GM23338 (cell line): ENCODE measurements at regions not wholly inside any gene's neighbourhood (a gene's known extent, or its start where the extent isn't known, plus 50 kb on each side); places are given as distances from the start of the nearest gene placed in this dataset.

Experiments
- ATAC-seq: fragments of 200-7000 bp; cut with Tn5 transposase; 3 replicates; pipeline ENCODE4 v1.9.1; 2020
- DNase-seq: peaks from one replicate; pipeline ENCODE4 v3.0.0-alpha.2; 2015; ENCODE audit warnings: low spot score
- H2AFZ ChIP-seq: fragments of 200-600 bp; sonication (generic); 2 replicates; pipeline ENCODE4 v1.8.0; 2016; ENCODE audit warnings: antibody characterized with exemption, mild to moderate bottlenecking, moderate library complexity
- H3F3A ChIP-seq: fragments of 200-600 bp; sonication (generic); replicated peaks from 2 replicates; pipeline ENCODE4 v1.8.0; 2017; ENCODE audit warnings: antibody characterized with exemption, mixed run types, low read depth
- H3K27ac ChIP-seq: fragments of 200-600 bp; sonication (generic); 2 replicates; pipeline ENCODE4 v1.6.1; 2016; ENCODE audit warnings: low read depth
- H3K27me3 ChIP-seq: fragments of 200-600 bp; sonication (generic); 2 replicates; pipeline ENCODE4 v1.8.0; 2016; ENCODE audit warnings: mild to moderate bottlenecking, mixed run types, moderate library complexity; ENCODE audit not compliant: insufficient read depth
- H3K36me3 ChIP-seq: fragments of 200-600 bp; sonication (generic); 2 replicates; pipeline ENCODE4 v1.8.0; 2016; ENCODE audit warnings: mild to moderate bottlenecking; ENCODE audit not compliant: insufficient read depth
- H3K4me1 ChIP-seq: fragments of 200-600 bp; sonication (generic); 2 replicates; pipeline ENCODE4 v1.8.0; 2016; ENCODE audit warnings: mild to moderate bottlenecking, moderate library complexity; ENCODE audit not compliant: insufficient read depth
- H3K4me2 ChIP-seq: fragments of 200-600 bp; sonication (generic); 2 replicates; pipeline ENCODE4 v1.7.1; 2017; ENCODE audit warnings: mixed run types
- H3K4me3 ChIP-seq: fragments of 200-600 bp; sonication (generic); 2 replicates; pipeline ENCODE4 v1.6.1; 2016; ENCODE audit warnings: mixed run types
- H3K79me2 ChIP-seq: fragments of 200-600 bp; sonication (generic); replicated peaks from 2 replicates; pipeline ENCODE4 v1.8.0; 2017; ENCODE audit warnings: mild to moderate bottlenecking; ENCODE audit not compliant: insufficient read depth
- H3K9me2 ChIP-seq: fragments of 200-600 bp; sonication (generic); 2 replicates; pipeline ENCODE4 v1.8.0; 2017; ENCODE audit not compliant: insufficient read depth
- H4K20me1 ChIP-seq: fragments of 200-600 bp; sonication (generic); replicated peaks from 2 replicates; pipeline ENCODE4 v1.8.0; 2017; ENCODE audit warnings: mild to moderate bottlenecking; ENCODE audit not compliant: insufficient read depth
- H3K27ac Mint-ChIP-seq: 2 replicates; pipeline ENCODE4 v1.8.0; 2020; ENCODE audit warnings: inconsistent platforms, mild to moderate bottlenecking, moderate library complexity, mixed read lengths
- H3K27me3 Mint-ChIP-seq: 3 replicates; pipeline ENCODE4 v1.8.0; 2022; ENCODE audit warnings: low read depth, mild to moderate bottlenecking, moderate library complexity, mixed read lengths, inconsistent platforms; ENCODE audit not compliant: insufficient read depth, poor library complexity
- H3K36me3 Mint-ChIP-seq: 3 replicates; pipeline ENCODE4 v1.8.0; 2021; ENCODE audit warnings: low read depth, mild to moderate bottlenecking, inconsistent platforms, moderate library complexity, mixed read lengths
- H3K4me1 Mint-ChIP-seq: 3 replicates; pipeline ENCODE4 v1.8.0; 2020; ENCODE audit warnings: mild to moderate bottlenecking, inconsistent platforms, mixed read lengths
- H3K4me3 Mint-ChIP-seq: 3 replicates; pipeline ENCODE4 v1.8.0; 2021; ENCODE audit warnings: moderate library complexity, mild to moderate bottlenecking, inconsistent platforms, mixed read lengths
- H3K9me3 Mint-ChIP-seq: 3 replicates; pipeline ENCODE4 v1.8.0; 2020; ENCODE audit warnings: moderate library complexity, mild to moderate bottlenecking, inconsistent platforms, mixed read lengths
- CREB1 ChIP-seq: fragments of 250-450 bp; sonication (Bioruptor Pico); IDR thresholded peaks from 2 replicates; pipeline ENCODE4 v1.5.0; 2020; ENCODE audit warnings: low read depth, mild to moderate bottlenecking, moderate library complexity
- CTCF ChIP-seq, 2 experiments: fragments of 200-600 bp in 1 of 2; sonication (generic) in 1 of 2; conservative IDR thresholded peaks; 2 replicates each; pipeline versions ENCODE4 v1.5.1 to v1.6.1; 2016 to 2017; ENCODE audit warnings: antibody characterized with exemption in 2 of 2, low read depth in 2 of 2, mild to moderate bottlenecking in 2 of 2, moderate library complexity in 1 of 2
- EZH2phosphoT487 ChIP-seq: fragments of 200-600 bp; sonication (generic); IDR thresholded peaks from one replicate; pipeline ENCODE4 v1.8.1; 2018; ENCODE audit warnings: antibody characterized with exemption; ENCODE audit not compliant: unreplicated experiment
- POLR2AphosphoS5 ChIP-seq: IDR thresholded peaks from 2 replicates; pipeline ENCODE4 v1.6.1; 2016; ENCODE audit warnings: antibody characterized with exemption, low read depth
- REST ChIP-seq: IDR thresholded peaks from one replicate; pipeline ENCODE4 v1.6.1; 2018; ENCODE audit warnings: antibody characterized with exemption; ENCODE audit not compliant: unreplicated experiment
- ZNF114 ChIP-seq: fragments of 250-450 bp; sonication (Bioruptor Pico); IDR thresholded peaks from 2 replicates; pipeline ENCODE4 v1.5.0; 2020; ENCODE audit warnings: mild to moderate bottlenecking, moderate library complexity
- ZNF331 ChIP-seq: fragments of 250-450 bp; sonication (Bioruptor Pico); IDR thresholded peaks from 2 replicates; pipeline ENCODE4 v1.5.0; 2020; ENCODE audit warnings: low read depth, mild to moderate bottlenecking, moderate library complexity
- TF ChIP-seq, protein P1 (sequence below): fragments of 250-450 bp; sonication (Bioruptor Pico); IDR thresholded peaks from 2 replicates; pipeline ENCODE4 v1.5.0; 2020; ENCODE audit warnings: mild to moderate bottlenecking, moderate library complexity
- TF ChIP-seq, protein P2 (sequence below): IDR thresholded peaks from 2 replicates; pipeline ENCODE4 v1.6.1; 2016; ENCODE audit warnings: antibody characterized with exemption

- Mint-ChIP-seq H3K27ac (no peak overlapping the region), H3K36me3 (no peaks in the 10 kb centered on the region; the same call in 2 of the 3 replicates), H3K4me3 (no peak overlapping the region), H3K27me3 (peaks cover 15% of the 10 kb centered on the region), H3K9me3 (no peaks in the 10 kb centered on the region; the same call in 2 of the 3 replicates), H3K4me1 (peaks cover 13% of the 10 kb centered on the region)
- Histone ChIP-seq H3K27me3 (no peaks in the 10 kb centered on the region), H3K9me2 (no peaks in the 10 kb centered on the region; the same call in 1 of the 2 replicates), H3F3A (0 out of 2 replicates have a peak, but pooled peaks cover 3% of the 10 kb centered on the region), H3K36me3 (no peaks in the 10 kb centered on the region), H3K4me3 (no peak overlapping the region), H3K79me2 (no peaks in the 10 kb centered on the region), H3K27ac (no peak overlapping the region), H4K20me1 (no peaks in the 10 kb centered on the region), H3K4me1 (0 out of 2 replicates have a peak, but pooled peaks cover 5% of the 10 kb centered on the region), H2AFZ (no peak overlapping the region), H3K4me2 (no peak overlapping the region)
- TF ChIP-seq, protein P1, sequence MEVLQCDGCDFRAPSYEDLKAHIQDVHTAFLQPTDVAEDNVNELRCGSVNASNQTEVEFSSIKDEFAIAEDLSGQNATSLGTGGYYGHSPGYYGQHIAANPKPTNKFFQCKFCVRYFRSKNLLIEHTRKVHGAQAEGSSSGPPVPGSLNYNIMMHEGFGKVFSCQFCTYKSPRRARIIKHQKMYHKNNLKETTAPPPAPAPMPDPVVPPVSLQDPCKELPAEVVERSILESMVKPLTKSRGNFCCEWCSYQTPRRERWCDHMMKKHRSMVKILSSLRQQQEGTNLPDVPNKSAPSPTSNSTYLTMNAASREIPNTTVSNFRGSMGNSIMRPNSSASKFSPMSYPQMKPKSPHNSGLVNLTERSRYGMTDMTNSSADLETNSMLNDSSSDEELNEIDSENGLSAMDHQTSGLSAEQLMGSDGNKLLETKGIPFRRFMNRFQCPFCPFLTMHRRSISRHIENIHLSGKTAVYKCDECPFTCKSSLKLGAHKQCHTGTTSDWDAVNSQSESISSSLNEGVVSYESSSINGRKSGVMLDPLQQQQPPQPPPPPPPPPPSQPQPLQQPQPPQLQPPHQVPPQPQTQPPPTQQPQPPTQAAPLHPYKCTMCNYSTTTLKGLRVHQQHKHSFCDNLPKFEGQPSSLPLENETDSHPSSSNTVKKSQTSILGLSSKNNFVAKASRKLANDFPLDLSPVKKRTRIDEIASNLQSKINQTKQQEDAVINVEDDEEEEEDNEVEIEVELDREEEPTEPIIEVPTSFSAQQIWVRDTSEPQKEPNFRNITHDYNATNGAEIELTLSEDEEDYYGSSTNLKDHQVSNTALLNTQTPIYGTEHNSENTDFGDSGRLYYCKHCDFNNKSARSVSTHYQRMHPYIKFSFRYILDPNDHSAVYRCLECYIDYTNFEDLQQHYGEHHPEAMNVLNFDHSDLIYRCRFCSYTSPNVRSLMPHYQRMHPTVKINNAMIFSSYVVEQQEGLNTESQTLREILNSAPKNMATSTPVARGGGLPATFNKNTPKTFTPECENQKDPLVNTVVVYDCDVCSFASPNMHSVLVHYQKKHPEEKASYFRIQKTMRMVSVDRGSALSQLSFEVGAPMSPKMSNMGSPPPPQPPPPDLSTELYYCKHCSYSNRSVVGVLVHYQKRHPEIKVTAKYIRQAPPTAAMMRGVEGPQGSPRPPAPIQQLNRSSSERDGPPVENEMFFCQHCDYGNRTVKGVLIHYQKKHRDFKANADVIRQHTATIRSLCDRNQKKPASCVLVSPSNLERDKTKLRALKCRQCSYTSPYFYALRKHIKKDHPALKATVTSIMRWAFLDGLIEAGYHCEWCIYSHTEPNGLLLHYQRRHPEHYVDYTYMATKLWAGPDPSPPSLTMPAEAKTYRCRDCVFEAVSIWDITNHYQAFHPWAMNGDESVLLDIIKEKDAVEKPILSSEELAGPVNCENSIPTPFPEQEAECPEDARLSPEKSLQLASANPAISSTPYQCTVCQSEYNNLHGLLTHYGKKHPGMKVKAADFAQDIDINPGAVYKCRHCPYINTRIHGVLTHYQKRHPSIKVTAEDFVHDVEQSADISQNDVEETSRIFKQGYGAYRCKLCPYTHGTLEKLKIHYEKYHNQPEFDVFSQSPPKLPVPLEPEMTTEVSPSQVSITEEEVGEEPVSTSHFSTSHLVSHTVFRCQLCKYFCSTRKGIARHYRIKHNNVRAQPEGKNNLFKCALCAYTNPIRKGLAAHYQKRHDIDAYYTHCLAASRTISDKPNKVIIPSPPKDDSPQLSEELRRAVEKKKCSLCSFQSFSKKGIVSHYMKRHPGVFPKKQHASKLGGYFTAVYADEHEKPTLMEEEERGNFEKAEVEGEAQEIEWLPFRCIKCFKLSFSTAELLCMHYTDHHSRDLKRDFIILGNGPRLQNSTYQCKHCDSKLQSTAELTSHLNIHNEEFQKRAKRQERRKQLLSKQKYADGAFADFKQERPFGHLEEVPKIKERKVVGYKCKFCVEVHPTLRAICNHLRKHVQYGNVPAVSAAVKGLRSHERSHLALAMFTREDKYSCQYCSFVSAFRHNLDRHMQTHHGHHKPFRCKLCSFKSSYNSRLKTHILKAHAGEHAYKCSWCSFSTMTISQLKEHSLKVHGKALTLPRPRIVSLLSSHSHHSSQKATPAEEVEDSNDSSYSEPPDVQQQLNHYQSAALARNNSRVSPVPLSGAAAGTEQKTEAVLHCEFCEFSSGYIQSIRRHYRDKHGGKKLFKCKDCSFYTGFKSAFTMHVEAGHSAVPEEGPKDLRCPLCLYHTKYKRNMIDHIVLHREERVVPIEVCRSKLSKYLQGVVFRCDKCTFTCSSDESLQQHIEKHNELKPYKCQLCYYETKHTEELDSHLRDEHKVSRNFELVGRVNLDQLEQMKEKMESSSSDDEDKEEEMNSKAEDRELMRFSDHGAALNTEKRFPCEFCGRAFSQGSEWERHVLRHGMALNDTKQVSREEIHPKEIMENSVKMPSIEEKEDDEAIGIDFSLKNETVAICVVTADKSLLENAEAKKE (CRISPR knock-in tag), result no peak
- TF ChIP-seq CREB1 (CRISPR knock-in tag) (no peak), ZNF114 (CRISPR knock-in tag) (no peak), REST (peak; percentile 86), CTCF (conservative IDR thresholded peaks at IDR 0.05; ENCODE audit: low read depth in 2 of 2) (no peak), POLR2AphosphoS5 (no peak), ZNF331 (CRISPR knock-in tag) (no peak), EZH2phosphoT487 (no peak)
- TF ChIP-seq, protein P2, sequence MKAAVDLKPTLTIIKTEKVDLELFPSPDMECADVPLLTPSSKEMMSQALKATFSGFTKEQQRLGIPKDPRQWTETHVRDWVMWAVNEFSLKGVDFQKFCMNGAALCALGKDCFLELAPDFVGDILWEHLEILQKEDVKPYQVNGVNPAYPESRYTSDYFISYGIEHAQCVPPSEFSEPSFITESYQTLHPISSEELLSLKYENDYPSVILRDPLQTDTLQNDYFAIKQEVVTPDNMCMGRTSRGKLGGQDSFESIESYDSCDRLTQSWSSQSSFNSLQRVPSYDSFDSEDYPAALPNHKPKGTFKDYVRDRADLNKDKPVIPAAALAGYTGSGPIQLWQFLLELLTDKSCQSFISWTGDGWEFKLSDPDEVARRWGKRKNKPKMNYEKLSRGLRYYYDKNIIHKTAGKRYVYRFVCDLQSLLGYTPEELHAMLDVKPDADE, result no peak
- ATAC-seq (peak; percentile 69; the same call in 2 of the 3 replicates), DNase-seq (peak; percentile 59)
Observed at GRCh38 chr18:35775887-35776286, 194.3 kb downstream of the GALNT1 start.
